DND-41 (cell line): ENCODE measurements at regions not wholly inside any gene's neighbourhood (a gene's known extent, or its start where the extent isn't known, plus 50 kb on each side); places are given as distances from the start of the nearest gene placed in this dataset.

Source experiments
- ATAC-seq: fragments of 200-7000 bp; cut with Tn5 transposase; 3 replicates; pipeline ENCODE4 v1.9.1; 2021; ENCODE audit warnings: low read depth; ENCODE audit not compliant: insufficient read depth
- DNase-seq: peaks from one replicate; pipeline ENCODE4 v3.0.0-alpha.2; 2020
- H2AFZ ChIP-seq: 2 replicates; pipeline ENCODE4 v1.6.0; 2012; ENCODE audit warnings: low read depth, low read length
- H3K27ac ChIP-seq: 2 replicates; pipeline ENCODE4 v1.5.1; 2012; ENCODE audit warnings: low read length, inconsistent platforms
- H3K27me3 ChIP-seq: fragments of 200-600 bp; sonication (generic); 2 replicates; pipeline ENCODE4 v1.6.0; 2012; ENCODE audit warnings: low read length, mild to moderate bottlenecking, inconsistent platforms; ENCODE audit not compliant: insufficient read depth, poor library complexity
- H3K36me3 ChIP-seq: 2 replicates; pipeline ENCODE4 v1.5.1; 2012; ENCODE audit warnings: low read length, inconsistent platforms; ENCODE audit not compliant: insufficient read depth
- H3K4me1 ChIP-seq: 2 replicates; pipeline ENCODE4 v1.5.1; 2012; ENCODE audit warnings: mild to moderate bottlenecking, low read length; ENCODE audit not compliant: insufficient read depth
- H3K4me2 ChIP-seq: 2 replicates; pipeline ENCODE4 v1.6.0; 2012; ENCODE audit warnings: mild to moderate bottlenecking, moderate library complexity, low read length, inconsistent platforms; ENCODE audit not compliant: insufficient read depth
- H3K4me3 ChIP-seq, 2 experiments: fragments of 200-600 bp in 1 of 2; shearing (Covaris generic) in 1 of 2; 2 replicates each; pipeline ENCODE4 v1.5.1; 2012 to 2016; ENCODE audit warnings: inconsistent platforms in 2 of 2, low read length in 2 of 2, mild to moderate bottlenecking in 2 of 2, low read depth in 1 of 2, moderate library complexity in 1 of 2
- H3K79me2 ChIP-seq: 2 replicates; pipeline ENCODE4 v1.6.0; 2012; ENCODE audit warnings: low read length, inconsistent platforms; ENCODE audit not compliant: insufficient read depth
- H3K9ac ChIP-seq: 2 replicates; pipeline ENCODE4 v1.6.0; 2012; ENCODE audit warnings: low read depth, mild to moderate bottlenecking, inconsistent platforms, low read length, moderate library complexity
- H3K9me3 ChIP-seq: 2 replicates; pipeline ENCODE4 v1.5.1; 2012; ENCODE audit warnings: low read length, moderate library complexity, mild to moderate bottlenecking, inconsistent platforms; ENCODE audit not compliant: insufficient read depth, severe bottlenecking
- H4K20me1 ChIP-seq: 2 replicates; pipeline ENCODE4 v1.6.0; 2012; ENCODE audit warnings: low read length; ENCODE audit not compliant: insufficient read depth
- CTCF ChIP-seq: IDR thresholded peaks from 2 replicates; pipeline ENCODE4 v1.5.1; 2012; ENCODE audit warnings: borderline replicate concordance, low read length, moderate library complexity, mild to moderate bottlenecking; ENCODE audit not compliant: poor library complexity, severe bottlenecking; ENCODE audit errors: extremely low read depth
- EZH2 ChIP-seq: IDR thresholded peaks from 3 replicates; pipeline ENCODE4 v1.6.1; 2012; ENCODE audit warnings: borderline replicate concordance, low read depth, mild to moderate bottlenecking, moderate library complexity, low read length, inconsistent platforms; ENCODE audit not compliant: severe bottlenecking

- no peak overlapping the region for H3K9ac ChIP-seq
- no peak overlapping the region for H3K27ac ChIP-seq
- DNase-seq: no peak
Measured at GRCh38 chr2:129802290-129802689, 177.2 kb upstream of the RAB6C start.

GRCh38 chr2:129803032-129803431 lies 176.4 kb upstream of the RAB6C start:
- Histone ChIP-seq H3K79me2 (no peaks in the 10 kb centered on the region), H3K36me3 (no peaks in the 10 kb centered on the region), H3K27ac (no peak overlapping the region), H3K9me3 (no peaks in the 10 kb centered on the region), H3K9ac (no peak overlapping the region), H4K20me1 (no peaks in the 10 kb centered on the region), H3K4me3 (no peak overlapping the region), H3K4me1 (no peaks in the 10 kb centered on the region), H3K27me3 (peaks cover 6% of the 10 kb centered on the region), H2AFZ (no peak overlapping the region), H3K4me2 (no peak overlapping the region)
- no peak for TF ChIP-seq EZH2
- TF ChIP-seq CTCF: no peak
- no peak for DNase-seq
- no peak for ATAC-seq

More at GRCh38 chr2:129802290-129802689, 177.2 kb upstream of the RAB6C start:
- Histone ChIP-seq H3K9me3 (no peaks in the 10 kb centered on the region), H3K4me1 (no peaks in the 10 kb centered on the region), H2AFZ (no peak overlapping the region), H3K36me3 (no peaks in the 10 kb centered on the region), H3K4me3 (no peak overlapping the region), H4K20me1 (no peaks in the 10 kb centered on the region), H3K4me2 (no peak overlapping the region), H3K27me3 (peaks cover 6% of the 10 kb centered on the region), H3K79me2 (no peaks in the 10 kb centered on the region)
- TF ChIP-seq EZH2 (no peak), CTCF (no peak)
- no peak for ATAC-seq

GRCh38 chr2:129803871-129804270 lies 175.6 kb upstream of the RAB6C start:
- Histone ChIP-seq H3K79me2 (no peaks in the 10 kb centered on the region), H3K27me3 (peaks cover 8% of the 10 kb centered on the region), H2AFZ (no peak overlapping the region), H3K27ac (no peak overlapping the region), H3K9ac (no peak overlapping the region), H3K4me3 (no peak overlapping the region), H3K4me2 (no peak overlapping the region), H3K4me1 (no peaks in the 10 kb centered on the region), H3K9me3 (no peaks in the 10 kb centered on the region), H3K36me3 (no peaks in the 10 kb centered on the region), H4K20me1 (no peaks in the 10 kb centered on the region)
- DNase-seq (no peak), ATAC-seq (no peak)
- TF ChIP-seq EZH2 (no peak), CTCF (no peak)

GRCh38 chr2:129805899-129806298 lies 173.6 kb upstream of the RAB6C start:
- TF ChIP-seq CTCF (no peak), EZH2 (no peak)

More at GRCh38 chr2:129805899-129806298, 173.6 kb upstream of the RAB6C start:
- Histone ChIP-seq H3K27ac (no peak overlapping the region), H3K4me3 (no peak overlapping the region), H3K27me3 (peaks cover 10% of the 10 kb centered on the region), H3K79me2 (no peaks in the 10 kb centered on the region), H3K9ac (no peak overlapping the region), H3K4me2 (no peak overlapping the region), H3K4me1 (no peaks in the 10 kb centered on the region), H3K36me3 (no peaks in the 10 kb centered on the region), H3K9me3 (no peaks in the 10 kb centered on the region), H4K20me1 (no peaks in the 10 kb centered on the region), H2AFZ (no peak overlapping the region)
- no peak for DNase-seq
- ATAC-seq: no peak
